IMR-90 (cell line): ENCODE measurements at regions not wholly inside any gene's neighbourhood (a gene's known extent, or its start where the extent isn't known, plus 50 kb on each side); places are given as distances from the start of the nearest gene placed in this dataset.

ENCODE experiments used
- ATAC-seq: fragments of 200-7000 bp; cut with Tn5 transposase; 2 replicates; pipeline ENCODE4 v1.9.1; 2020; ENCODE audit warnings: low read depth, mild to moderate bottlenecking, moderate library complexity
- BruUV-seq: library from RNA; stranded (reverse); fragments of 400-500 nt; replicated peaks from 2 replicates; lab custom pipeline; 2021; lab: Mats Ljungman, UMichigan
- CTCF ChIA-PET: fragments of 300-600 bp; formaldehyde crosslinking; extraction: SDS; loops from one replicate; lab custom pipeline; 2021; ENCODE audit warnings: antibody characterized with exemption; lab: Yijun Ruan, JAX
- POLR2A ChIA-PET: fragments of 300-600 bp; sonication (Branson Sonifier 250); formaldehyde crosslinking; loops from one replicate; lab custom pipeline; 2022; ENCODE audit warnings: antibody characterized with exemption; ENCODE audit not compliant: unreplicated experiment; lab: Charles Lee
- DNase-seq: peaks from one replicate; pipeline ENCODE4 v3.0.0; 2013
- H2AFZ ChIP-seq: replicated peaks from 2 replicates; pipeline ENCODE3; 2013; ENCODE audit warnings: low read length, mild to moderate bottlenecking; ENCODE audit not compliant: poor library complexity
- H2AK5ac ChIP-seq: 2 replicates; pipeline ENCODE4 v1.6.1; 2013; ENCODE audit warnings: low read depth, low read length, inconsistent platforms
- H2AK9ac ChIP-seq: replicated peaks from 2 replicates; pipeline ENCODE3; 2013; ENCODE audit warnings: mild to moderate bottlenecking, low read depth, low read length, moderate library complexity; ENCODE audit not compliant: poor library complexity
- H2BK120ac ChIP-seq: 2 replicates; pipeline ENCODE4 v1.6.1; 2013; ENCODE audit warnings: low read depth, low read length, inconsistent platforms
- H2BK15ac ChIP-seq: 3 replicates; pipeline ENCODE4 v1.6.1; 2013; ENCODE audit warnings: low read depth, low read length, inconsistent platforms
- H2BK20ac ChIP-seq: 2 replicates; pipeline ENCODE4 v1.6.1; 2013; ENCODE audit warnings: low read depth, mild to moderate bottlenecking, inconsistent platforms, low read length, moderate library complexity
- H2BK5ac ChIP-seq: 2 replicates; pipeline ENCODE4 v1.6.1; 2013; ENCODE audit warnings: mild to moderate bottlenecking, low read depth, low read length, inconsistent platforms; ENCODE audit not compliant: poor library complexity, severe bottlenecking
- H3K14ac ChIP-seq: replicated peaks from 2 replicates; pipeline ENCODE4 v1.6.1; 2013; ENCODE audit warnings: low read depth, low read length, inconsistent platforms
- H3K18ac ChIP-seq: 2 replicates; pipeline ENCODE4 v1.6.1; 2013; ENCODE audit warnings: low read depth, low read length, control low read depth
- H3K23ac ChIP-seq: 2 replicates; pipeline ENCODE4 v1.6.1; 2013; ENCODE audit warnings: low read depth, low read length, inconsistent platforms
- H3K27ac ChIP-seq: 2 replicates; pipeline ENCODE4 v1.5.1; 2013; ENCODE audit warnings: mild to moderate bottlenecking, control low read depth, low read length; ENCODE audit not compliant: insufficient read depth
- H3K27me3 ChIP-seq: 2 replicates; pipeline ENCODE4 v1.6.1; 2013; ENCODE audit warnings: low read length; ENCODE audit not compliant: control insufficient read depth, insufficient read depth
- H3K36me3 ChIP-seq: 2 replicates; pipeline ENCODE4 v1.6.1; 2013; ENCODE audit warnings: low read length, mixed read lengths; ENCODE audit not compliant: control insufficient read depth, insufficient read depth
- H3K4ac ChIP-seq: 2 replicates; pipeline ENCODE4 v1.6.1; 2013; ENCODE audit warnings: low read depth, low read length, inconsistent platforms
- H3K4me1 ChIP-seq: 2 replicates; pipeline ENCODE4 v1.6.1; 2013; ENCODE audit warnings: low read length, mixed read lengths; ENCODE audit not compliant: control insufficient read depth, insufficient read depth
- H3K4me2 ChIP-seq: 2 replicates; pipeline ENCODE4 v1.6.1; 2013; ENCODE audit warnings: low read depth, mild to moderate bottlenecking, control low read depth, low read length, moderate library complexity
- H3K4me3 ChIP-seq: 2 replicates; pipeline ENCODE4 v1.5.1; 2013; ENCODE audit warnings: low read depth, mild to moderate bottlenecking, control low read depth, low read length, moderate library complexity; ENCODE audit not compliant: insufficient read depth
- H3K56ac ChIP-seq: 2 replicates; pipeline ENCODE4 v1.6.1; 2013; ENCODE audit warnings: low read length, inconsistent platforms; ENCODE audit not compliant: insufficient read depth; ENCODE audit errors: extremely low read depth
- H3K79me1 ChIP-seq, 2 experiments: 2 replicates each; pipeline ENCODE4 v1.6.1; 2013; ENCODE audit warnings: low read length in 2 of 2, inconsistent platforms in 1 of 2, low read depth in 1 of 2
- H3K9ac ChIP-seq: 2 replicates; pipeline ENCODE4 v1.6.1; 2013; ENCODE audit warnings: low read depth, low read length, control low read depth
- H3K9me1 ChIP-seq: 2 replicates; pipeline ENCODE4 v1.6.1; 2013; ENCODE audit warnings: low read length, inconsistent platforms; ENCODE audit not compliant: insufficient read depth
- H3K9me3 ChIP-seq: 2 replicates; pipeline ENCODE4 v1.6.1; 2013; ENCODE audit warnings: low read length; ENCODE audit not compliant: control insufficient read depth, insufficient read depth
- H4K20me1 ChIP-seq: 2 replicates; pipeline ENCODE4 v1.6.1; 2013; ENCODE audit warnings: low read length, inconsistent platforms; ENCODE audit not compliant: insufficient read depth
- H4K5ac ChIP-seq: 2 replicates; pipeline ENCODE4 v1.6.1; 2013; ENCODE audit warnings: mild to moderate bottlenecking, low read depth, low read length, control low read depth
- H4K8ac ChIP-seq, 2 experiments: 2 replicates each; pipeline ENCODE4 v1.6.1; 2013; ENCODE audit warnings: low read depth in 2 of 2, low read length in 2 of 2, control low read depth in 1 of 2, inconsistent platforms in 1 of 2
- H4K91ac ChIP-seq: 2 replicates; pipeline ENCODE4 v1.6.1; 2013; ENCODE audit warnings: low read depth, low read length, inconsistent platforms; ENCODE audit not compliant: insufficient read depth
- BHLHE40 ChIP-seq: fragments of 150-350 bp; IDR thresholded peaks from 2 replicates; pipeline ENCODE4 v1.6.1; 2016; ENCODE audit warnings: mild to moderate bottlenecking, low read depth, low read length
- CEBPB ChIP-seq: IDR thresholded peaks from 2 replicates; pipeline ENCODE4 v1.6.1; 2012; ENCODE audit warnings: low read depth, low read length, improper control_type of control experiment
- CHD1 ChIP-seq: IDR thresholded peaks from 2 replicates; pipeline ENCODE4 v1.6.1; 2012; ENCODE audit warnings: low read depth, low read length, improper control_type of control experiment
- FOS ChIP-seq: fragments of 150-350 bp; IDR thresholded peaks from 2 replicates; pipeline ENCODE4 v1.6.1; 2016; ENCODE audit warnings: low read depth, low read length
- MAFK ChIP-seq: IDR thresholded peaks from 2 replicates; pipeline ENCODE4 v1.6.1; 2012; ENCODE audit warnings: low read depth, low read length, improper control_type of control experiment
- MAZ ChIP-seq: IDR thresholded peaks from 2 replicates; pipeline ENCODE4 v1.6.1; 2012; ENCODE audit warnings: low read depth, mild to moderate bottlenecking, low read length, improper control_type of control experiment, moderate library complexity, borderline replicate concordance
- MXI1 ChIP-seq: IDR thresholded peaks from 2 replicates; pipeline ENCODE4 v1.6.1; 2012; ENCODE audit warnings: low read depth, mild to moderate bottlenecking, low read length, moderate library complexity, borderline replicate concordance
- NFE2L2 ChIP-seq: fragments of 150-350 bp; IDR thresholded peaks from 2 replicates; pipeline ENCODE4 v1.6.1; 2016; ENCODE audit warnings: low read depth, mild to moderate bottlenecking, low read length
- POLR2A ChIP-seq: IDR thresholded peaks from 2 replicates; pipeline ENCODE4 v1.6.1; 2012; ENCODE audit warnings: mild to moderate bottlenecking, low read depth, low read length
- RAD21 ChIP-seq: IDR thresholded peaks from 2 replicates; pipeline ENCODE4 v1.6.1; 2012; ENCODE audit warnings: low read length, improper control_type of control experiment
- RCOR1 ChIP-seq: IDR thresholded peaks from 2 replicates; pipeline ENCODE4 v1.6.1; 2012; ENCODE audit warnings: mild to moderate bottlenecking, low read length, improper control_type of control experiment; ENCODE audit not compliant: insufficient replicate concordance
- RFX5 ChIP-seq: IDR thresholded peaks from 2 replicates; pipeline ENCODE4 v1.8.0; 2012; ENCODE audit warnings: low read depth, mild to moderate bottlenecking, low read length, moderate library complexity
- SMC3 ChIP-seq: fragments of 150-350 bp; IDR thresholded peaks from 2 replicates; pipeline ENCODE4 v1.6.1; 2016; ENCODE audit warnings: low read depth, mild to moderate bottlenecking, antibody characterized with exemption, low read length, moderate library complexity
- WGBS, 2 experiments: methylation state at CpG; one replicate each; pipeline versions ENCODE4 v1.1.5 to v1.1.7; 2013; ENCODE audit warnings: missing lambda C conversion rate in 2 of 2; ENCODE audit not compliant: insufficient read length in 1 of 2; ENCODE audit errors: extremely low coverage in 2 of 2; 5-methylcytosine and 5-hydroxymethylcytosine counted together
- dilution Hi-C: fragments of 300-500 bp; cut with HindIII; formaldehyde crosslinking; loops from one replicate; pipeline ENCODE4 v1.14.3; 2018; ENCODE audit warnings: low sequenced_read_pairs; ENCODE audit not compliant: unreplicated experiment
- in situ Hi-C: fragments of 300-500 bp; cut with MboI; formaldehyde crosslinking; loops from 3 replicates; pipeline ENCODE4 v1.14.3; 2019; ENCODE audit warnings: low sequenced_read_pairs, inconsistent platforms, mixed read lengths
- intact Hi-C: fragments of 100-400 bp; cut with micrococcal nuclease; formaldehyde crosslinking; loops from 2 replicates; pipeline ENCODE4 v1.10.0; 2022
- TF ChIP-seq, protein P1 (sequence below): fragments of 150-350 bp; IDR thresholded peaks from 2 replicates; pipeline ENCODE4 v1.6.1; 2016; ENCODE audit warnings: low read depth, mild to moderate bottlenecking, low read length, moderate library complexity, borderline replicate concordance
- TF ChIP-seq, protein P2 (sequence below): conservative IDR thresholded peaks from 2 replicates; pipeline ENCODE4 v1.5.1; 2012; ENCODE audit warnings: mild to moderate bottlenecking, low read depth, low read length, improper control_type of control experiment
- TF ChIP-seq, protein P3 (sequence below): fragments of 150-350 bp; IDR thresholded peaks from 2 replicates; pipeline ENCODE4 v1.6.1; 2017; ENCODE audit warnings: mild to moderate bottlenecking, antibody characterized with exemption, low read length, low read depth

DNA sequence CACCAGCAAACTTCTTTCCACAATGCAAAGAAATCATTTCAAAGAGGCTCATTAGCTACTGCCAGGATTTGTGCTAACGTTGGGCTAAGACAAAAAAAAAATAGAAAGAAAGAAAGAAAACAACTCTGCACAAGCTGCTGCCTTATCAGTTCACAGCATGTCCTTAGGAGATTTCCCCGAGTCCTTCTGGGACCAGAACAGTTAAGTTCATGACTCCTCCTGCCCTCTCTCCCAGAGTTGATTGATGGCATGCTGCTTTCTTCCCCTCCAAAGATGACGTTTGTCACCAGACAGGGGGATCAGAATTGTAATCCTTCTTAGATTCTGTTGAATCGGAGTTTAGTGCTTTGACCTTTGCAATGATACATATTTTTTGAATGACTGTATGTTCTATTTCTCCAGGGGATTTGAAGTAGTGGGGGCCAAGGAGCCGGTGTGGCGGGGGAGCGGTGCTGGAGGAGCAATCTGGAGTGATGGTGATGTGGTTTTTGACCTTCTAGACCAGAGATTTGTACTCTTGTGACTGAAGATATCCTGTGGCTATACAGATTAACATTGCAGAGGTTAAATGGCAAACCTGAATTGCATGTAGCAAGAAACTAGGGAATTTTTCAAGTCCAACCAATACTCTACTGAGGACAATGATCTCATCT lies 409.2 kb upstream of the TMPO start:
- no peak for DNase-seq
- Histone ChIP-seq H3K4me3 (no peak overlapping the region), H4K8ac (no peak overlapping the region), H2AFZ (no peak overlapping the region), H3K4me2 (no peak overlapping the region), H3K9me3 (no peaks in the 10 kb centered on the region; the same call in 1 of the 2 replicates), H4K20me1 (no peaks in the 10 kb centered on the region), H4K91ac (no peak overlapping the region), H4K5ac (no peak overlapping the region), H2AK5ac (no peak overlapping the region), H2BK120ac (no peak overlapping the region), H3K27ac (no peak overlapping the region), H3K27me3 (no peaks in the 10 kb centered on the region), H2BK5ac (no peak overlapping the region), H3K4ac (no peak overlapping the region), H3K4me1 (no peaks in the 10 kb centered on the region), H2BK15ac (no peak overlapping the region), H3K9ac (no peak overlapping the region), H3K56ac (no peak overlapping the region), H3K14ac (no peak overlapping the region), H3K18ac (no peak overlapping the region), H3K79me1 (no peaks in the 10 kb centered on the region), H3K9me1 (no peaks in the 10 kb centered on the region), H2AK9ac (no peak overlapping the region), H3K36me3 (no peaks in the 10 kb centered on the region), H2BK20ac (no peak overlapping the region), H3K23ac (no peak overlapping the region)
- ATAC-seq, result no peak
- in situ Hi-C loops (no loop called here), intact Hi-C loops (no loop called here), dilution Hi-C loops (no loop called here)
- no TSS peak for BruUV-seq
- WGBS, 2 experiments, result 33% methylated on average over 1 of the region's 7 CpGs; no CpG with 5 or more reads in 1 of the 2 experiments
- no peak for TF ChIP-seq RAD21
- no peak for TF ChIP-seq NFE2L2
- TF ChIP-seq MAFK, result no peak
- TF ChIP-seq RFX5, result no peak
- no peak for TF ChIP-seq CEBPB
- no peak for TF ChIP-seq CHD1
- no peak for TF ChIP-seq MAZ
- TF ChIP-seq MXI1, result no peak
- no peak for TF ChIP-seq FOS
- no peak for TF ChIP-seq POLR2A
- TF ChIP-seq RCOR1, result no peak
- no peak for TF ChIP-seq BHLHE40
- TF ChIP-seq, protein P1, sequence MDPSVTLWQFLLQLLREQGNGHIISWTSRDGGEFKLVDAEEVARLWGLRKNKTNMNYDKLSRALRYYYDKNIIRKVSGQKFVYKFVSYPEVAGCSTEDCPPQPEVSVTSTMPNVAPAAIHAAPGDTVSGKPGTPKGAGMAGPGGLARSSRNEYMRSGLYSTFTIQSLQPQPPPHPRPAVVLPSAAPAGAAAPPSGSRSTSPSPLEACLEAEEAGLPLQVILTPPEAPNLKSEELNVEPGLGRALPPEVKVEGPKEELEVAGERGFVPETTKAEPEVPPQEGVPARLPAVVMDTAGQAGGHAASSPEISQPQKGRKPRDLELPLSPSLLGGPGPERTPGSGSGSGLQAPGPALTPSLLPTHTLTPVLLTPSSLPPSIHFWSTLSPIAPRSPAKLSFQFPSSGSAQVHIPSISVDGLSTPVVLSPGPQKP, result no peak
- no peak for TF ChIP-seq SMC3
- TF ChIP-seq, protein P2, sequence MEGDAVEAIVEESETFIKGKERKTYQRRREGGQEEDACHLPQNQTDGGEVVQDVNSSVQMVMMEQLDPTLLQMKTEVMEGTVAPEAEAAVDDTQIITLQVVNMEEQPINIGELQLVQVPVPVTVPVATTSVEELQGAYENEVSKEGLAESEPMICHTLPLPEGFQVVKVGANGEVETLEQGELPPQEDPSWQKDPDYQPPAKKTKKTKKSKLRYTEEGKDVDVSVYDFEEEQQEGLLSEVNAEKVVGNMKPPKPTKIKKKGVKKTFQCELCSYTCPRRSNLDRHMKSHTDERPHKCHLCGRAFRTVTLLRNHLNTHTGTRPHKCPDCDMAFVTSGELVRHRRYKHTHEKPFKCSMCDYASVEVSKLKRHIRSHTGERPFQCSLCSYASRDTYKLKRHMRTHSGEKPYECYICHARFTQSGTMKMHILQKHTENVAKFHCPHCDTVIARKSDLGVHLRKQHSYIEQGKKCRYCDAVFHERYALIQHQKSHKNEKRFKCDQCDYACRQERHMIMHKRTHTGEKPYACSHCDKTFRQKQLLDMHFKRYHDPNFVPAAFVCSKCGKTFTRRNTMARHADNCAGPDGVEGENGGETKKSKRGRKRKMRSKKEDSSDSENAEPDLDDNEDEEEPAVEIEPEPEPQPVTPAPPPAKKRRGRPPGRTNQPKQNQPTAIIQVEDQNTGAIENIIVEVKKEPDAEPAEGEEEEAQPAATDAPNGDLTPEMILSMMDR, result no peak
- TF ChIP-seq, protein P3, sequence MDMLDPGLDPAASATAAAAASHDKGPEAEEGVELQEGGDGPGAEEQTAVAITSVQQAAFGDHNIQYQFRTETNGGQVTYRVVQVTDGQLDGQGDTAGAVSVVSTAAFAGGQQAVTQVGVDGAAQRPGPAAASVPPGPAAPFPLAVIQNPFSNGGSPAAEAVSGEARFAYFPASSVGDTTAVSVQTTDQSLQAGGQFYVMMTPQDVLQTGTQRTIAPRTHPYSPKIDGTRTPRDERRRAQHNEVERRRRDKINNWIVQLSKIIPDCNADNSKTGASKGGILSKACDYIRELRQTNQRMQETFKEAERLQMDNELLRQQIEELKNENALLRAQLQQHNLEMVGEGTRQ, result no peak
- POLR2A ChIA-PET, result no interaction called here
- CTCF ChIA-PET, result interaction anchor here (0.6 kb wide), 1 partner anchor 67 kb away, joined by 5 read pairs; no protein-coding TSS in a partner anchor
